ENCODE measurements at regions not wholly inside any gene's neighbourhood (a gene's known extent, or its start where the extent isn't known, plus 50 kb on each side); places are given as distances from the start of the nearest gene placed in this dataset.

DNA sequence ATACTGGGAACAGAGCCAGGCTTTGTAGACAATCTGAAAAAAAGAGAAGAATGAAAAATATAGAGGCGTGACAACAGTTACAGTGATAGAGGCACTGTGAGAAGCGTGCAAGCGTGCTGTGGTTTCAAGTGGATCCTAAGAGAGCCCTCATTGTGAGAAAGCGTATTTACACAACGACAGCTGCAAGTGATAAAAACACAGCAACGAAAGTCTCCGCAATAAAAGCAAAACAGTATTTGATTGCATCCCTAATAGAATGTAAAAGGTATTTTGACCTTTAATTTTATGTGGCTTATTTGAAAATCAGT lies 642.7 kb upstream of the ARGLU1 start (continued):
- TF ChIP-seq, protein P1, sequence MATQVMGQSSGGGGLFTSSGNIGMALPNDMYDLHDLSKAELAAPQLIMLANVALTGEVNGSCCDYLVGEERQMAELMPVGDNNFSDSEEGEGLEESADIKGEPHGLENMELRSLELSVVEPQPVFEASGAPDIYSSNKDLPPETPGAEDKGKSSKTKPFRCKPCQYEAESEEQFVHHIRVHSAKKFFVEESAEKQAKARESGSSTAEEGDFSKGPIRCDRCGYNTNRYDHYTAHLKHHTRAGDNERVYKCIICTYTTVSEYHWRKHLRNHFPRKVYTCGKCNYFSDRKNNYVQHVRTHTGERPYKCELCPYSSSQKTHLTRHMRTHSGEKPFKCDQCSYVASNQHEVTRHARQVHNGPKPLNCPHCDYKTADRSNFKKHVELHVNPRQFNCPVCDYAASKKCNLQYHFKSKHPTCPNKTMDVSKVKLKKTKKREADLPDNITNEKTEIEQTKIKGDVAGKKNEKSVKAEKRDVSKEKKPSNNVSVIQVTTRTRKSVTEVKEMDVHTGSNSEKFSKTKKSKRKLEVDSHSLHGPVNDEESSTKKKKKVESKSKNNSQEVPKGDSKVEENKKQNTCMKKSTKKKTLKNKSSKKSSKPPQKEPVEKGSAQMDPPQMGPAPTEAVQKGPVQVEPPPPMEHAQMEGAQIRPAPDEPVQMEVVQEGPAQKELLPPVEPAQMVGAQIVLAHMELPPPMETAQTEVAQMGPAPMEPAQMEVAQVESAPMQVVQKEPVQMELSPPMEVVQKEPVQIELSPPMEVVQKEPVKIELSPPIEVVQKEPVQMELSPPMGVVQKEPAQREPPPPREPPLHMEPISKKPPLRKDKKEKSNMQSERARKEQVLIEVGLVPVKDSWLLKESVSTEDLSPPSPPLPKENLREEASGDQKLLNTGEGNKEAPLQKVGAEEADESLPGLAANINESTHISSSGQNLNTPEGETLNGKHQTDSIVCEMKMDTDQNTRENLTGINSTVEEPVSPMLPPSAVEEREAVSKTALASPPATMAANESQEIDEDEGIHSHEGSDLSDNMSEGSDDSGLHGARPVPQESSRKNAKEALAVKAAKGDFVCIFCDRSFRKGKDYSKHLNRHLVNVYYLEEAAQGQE (IDR thresholded peaks at IDR 0.05; ENCODE audit: low read depth, low read length) = no peak
- TF ChIP-seq NRF1 (IDR thresholded peaks at IDR 0.05; ENCODE audit: low read depth, low read length) (no peak), FOXJ3 (CRISPR knock-in tag; IDR thresholded peaks at IDR 0.05) (no peak), EP300 (IDR thresholded peaks at IDR 0.05; ENCODE audit: borderline replicate concordance in 1 of 2, low read depth in 1 of 2, low read length in 1 of 2) (no peak), TEAD4 (IDR thresholded peaks at IDR 0.05; ENCODE audit: borderline replicate concordance, insufficient read depth) (no peak), EZH2phosphoT487 (IDR thresholded peaks at IDR 0.05; ENCODE audit: borderline replicate concordance, low read depth) (no peak)

DNA sequence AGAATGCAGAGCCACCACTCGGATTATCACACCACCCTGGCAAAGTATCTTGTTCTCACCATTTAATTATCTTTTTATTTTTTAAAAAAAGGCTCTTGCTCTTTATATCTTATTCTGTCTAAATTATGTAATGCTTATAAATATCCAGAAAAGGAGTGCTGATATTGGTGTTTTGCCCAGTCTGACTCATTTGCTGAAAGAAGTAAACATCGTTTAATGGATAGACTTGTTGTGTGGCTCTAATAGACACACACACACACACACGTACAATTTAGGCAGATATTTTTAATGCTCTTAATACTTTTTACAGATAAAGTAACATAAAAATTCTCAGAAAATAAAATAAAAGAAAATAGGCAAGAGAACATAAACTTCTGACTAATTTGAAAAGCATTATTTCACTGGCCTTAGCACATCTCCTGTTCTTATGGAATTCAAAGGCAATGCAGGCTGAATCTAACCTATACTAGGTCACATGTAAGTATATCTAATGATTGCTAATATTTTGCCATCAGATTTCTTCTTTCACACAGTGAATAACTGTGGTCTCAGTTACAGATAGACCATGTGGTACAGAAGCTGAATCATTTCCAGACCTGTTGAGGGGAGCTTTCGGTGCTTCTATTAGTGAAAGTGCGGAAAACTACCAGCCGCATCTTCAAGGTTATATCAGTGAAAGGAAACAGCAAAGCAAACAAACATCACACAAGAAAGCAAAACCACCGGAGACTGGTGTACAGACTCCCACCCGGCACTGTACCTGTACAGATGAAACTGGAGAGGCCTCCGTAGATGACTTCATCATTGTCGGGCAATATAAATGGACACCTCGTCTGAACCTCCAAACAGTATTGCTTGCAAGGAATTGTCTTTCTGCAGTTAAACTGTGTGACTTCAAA lies 642.1 kb upstream of the ARGLU1 start:
- no peaks in the 10 kb centered on the region for H3K9me3 ChIP-seq
- 89% methylated on average over 11 of the region's 11 CpGs for WGBS (ENCODE audit: low lambda C conversion rate)
- no peak overlapping the region for H2AFZ ChIP-seq (ENCODE audit: low read depth)
- H3K9me2 ChIP-seq = no peaks in the 10 kb centered on the region
- no peak overlapping the region for H3K4me3 ChIP-seq (ENCODE audit: low read depth in 2 of 2, low read length in 1 of 2)
- no peaks in the 10 kb centered on the region for H3K27me3 ChIP-seq (ENCODE audit: insufficient read depth)
- peaks cover 10 to 11% of the 10 kb centered on the region in 2 experiments; a peak in 3 of 4 replicates for H3K4me1 ChIP-seq (ENCODE audit: control insufficient read depth in 1 of 2, insufficient read depth in 2 of 2, low read depth in 1 of 2, low read length in 1 of 2)
- H3F3A ChIP-seq (replicated peaks; ENCODE audit: insufficient read depth) = no peaks in the 10 kb centered on the region
- TF ChIP-seq FOSL2 (IDR thresholded peaks at IDR 0.05; ENCODE audit: borderline replicate concordance, low read depth) = no peak
- TF ChIP-seq FOXJ3 (CRISPR knock-in tag; IDR thresholded peaks at IDR 0.05) = no peak
- TF ChIP-seq CHD2 (IDR thresholded peaks at IDR 0.05; ENCODE audit: low read length, partially characterized antibody) = no peak
- TF ChIP-seq, protein P2, sequence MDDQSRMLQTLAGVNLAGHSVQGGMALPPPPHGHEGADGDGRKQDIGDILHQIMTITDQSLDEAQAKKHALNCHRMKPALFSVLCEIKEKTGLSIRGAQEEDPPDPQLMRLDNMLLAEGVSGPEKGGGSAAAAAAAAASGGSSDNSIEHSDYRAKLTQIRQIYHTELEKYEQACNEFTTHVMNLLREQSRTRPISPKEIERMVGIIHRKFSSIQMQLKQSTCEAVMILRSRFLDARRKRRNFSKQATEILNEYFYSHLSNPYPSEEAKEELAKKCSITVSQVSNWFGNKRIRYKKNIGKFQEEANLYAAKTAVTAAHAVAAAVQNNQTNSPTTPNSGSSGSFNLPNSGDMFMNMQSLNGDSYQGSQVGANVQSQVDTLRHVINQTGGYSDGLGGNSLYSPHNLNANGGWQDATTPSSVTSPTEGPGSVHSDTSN (IDR thresholded peaks at IDR 0.05) = no peak
- TF ChIP-seq, protein P3, sequence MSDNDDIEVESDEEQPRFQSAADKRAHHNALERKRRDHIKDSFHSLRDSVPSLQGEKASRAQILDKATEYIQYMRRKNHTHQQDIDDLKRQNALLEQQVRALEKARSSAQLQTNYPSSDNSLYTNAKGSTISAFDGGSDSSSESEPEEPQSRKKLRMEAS (IDR thresholded peaks at IDR 0.05; ENCODE audit: low read depth) = no peak
- TF ChIP-seq TAF1 (IDR thresholded peaks at IDR 0.05; ENCODE audit: borderline replicate concordance, low read depth, low read length) = no peak
- TF ChIP-seq EP300 (IDR thresholded peaks at IDR 0.05; ENCODE audit: borderline replicate concordance in 1 of 2, low read depth in 1 of 2, low read length in 1 of 2) = no peak
- TF ChIP-seq, protein P4, sequence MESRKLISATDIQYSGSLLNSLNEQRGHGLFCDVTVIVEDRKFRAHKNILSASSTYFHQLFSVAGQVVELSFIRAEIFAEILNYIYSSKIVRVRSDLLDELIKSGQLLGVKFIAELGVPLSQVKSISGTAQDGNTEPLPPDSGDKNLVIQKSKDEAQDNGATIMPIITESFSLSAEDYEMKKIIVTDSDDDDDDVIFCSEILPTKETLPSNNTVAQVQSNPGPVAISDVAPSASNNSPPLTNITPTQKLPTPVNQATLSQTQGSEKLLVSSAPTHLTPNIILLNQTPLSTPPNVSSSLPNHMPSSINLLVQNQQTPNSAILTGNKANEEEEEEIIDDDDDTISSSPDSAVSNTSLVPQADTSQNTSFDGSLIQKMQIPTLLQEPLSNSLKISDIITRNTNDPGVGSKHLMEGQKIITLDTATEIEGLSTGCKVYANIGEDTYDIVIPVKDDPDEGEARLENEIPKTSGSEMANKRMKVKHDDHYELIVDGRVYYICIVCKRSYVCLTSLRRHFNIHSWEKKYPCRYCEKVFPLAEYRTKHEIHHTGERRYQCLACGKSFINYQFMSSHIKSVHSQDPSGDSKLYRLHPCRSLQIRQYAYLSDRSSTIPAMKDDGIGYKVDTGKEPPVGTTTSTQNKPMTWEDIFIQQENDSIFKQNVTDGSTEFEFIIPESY (IDR thresholded peaks at IDR 0.05; ENCODE audit: borderline replicate concordance, low read depth) = no peak
- no peak for TF ChIP-seq TEAD4 (IDR thresholded peaks at IDR 0.05; ENCODE audit: borderline replicate concordance, insufficient read depth)
- no peak for TF ChIP-seq RXRA (IDR thresholded peaks at IDR 0.05; ENCODE audit: borderline replicate concordance, low read depth)
- TF ChIP-seq MXI1 (IDR thresholded peaks at IDR 0.05; ENCODE audit: low read depth, low read length) = no peak
- no peak for TF ChIP-seq GATA2 (CRISPR knock-in tag; IDR thresholded peaks at IDR 0.05)
- no peak for TF ChIP-seq YY1 (IDR thresholded peaks at IDR 0.05; ENCODE audit: low read depth)
- TF ChIP-seq ELF1 (IDR thresholded peaks at IDR 0.05) = no peak
- no peak for TF ChIP-seq SMC3 (IDR thresholded peaks at IDR 0.05; ENCODE audit: low read depth, low read length)
- TF ChIP-seq MEF2A (IDR thresholded peaks at IDR 0.05; ENCODE audit: borderline replicate concordance, low read depth) = no peak
- TF ChIP-seq NFIC (IDR thresholded peaks at IDR 0.05; ENCODE audit: borderline replicate concordance) = no peak
- H4K20me1 ChIP-seq (ENCODE audit: insufficient read depth) = no peaks in the 10 kb centered on the region
- H3K4me2 ChIP-seq = no peak overlapping the region
- H3K79me2 ChIP-seq (ENCODE audit: insufficient read depth) = no peaks in the 10 kb centered on the region; the same call in 1 of the 2 replicates
- POLR2A ChIA-PET = no interaction called here
- no peak overlapping the region for H3K27ac ChIP-seq (ENCODE audit: low read depth in 2 of 2, low read length in 1 of 2)
- CTCF ChIA-PET = interaction anchor here (0.6 to 2.4 kb wide), 13 partner anchors 7 to 946 kb away, joined by 3 to 23 read pairs (median 3); a partner anchor contains a TSS
- H3K36me3 ChIP-seq (replicated peaks in 1 of 2; ENCODE audit: control insufficient read depth in 1 of 2, insufficient read depth in 2 of 2, low read length in 1 of 2) = no peaks in the 10 kb centered on the region
- no peak overlapping the region for H3K9ac ChIP-seq
- no peak for DNase-seq
